ENCODE measurements at regions not wholly inside any gene's neighbourhood (a gene's known extent, or its start where the extent isn't known, plus 50 kb on each side); places are given as distances from the start of the nearest gene placed in this dataset.
A peak's percentile ranks its signal among the peaks of the same experiment; 100 is the strongest.

DNA sequence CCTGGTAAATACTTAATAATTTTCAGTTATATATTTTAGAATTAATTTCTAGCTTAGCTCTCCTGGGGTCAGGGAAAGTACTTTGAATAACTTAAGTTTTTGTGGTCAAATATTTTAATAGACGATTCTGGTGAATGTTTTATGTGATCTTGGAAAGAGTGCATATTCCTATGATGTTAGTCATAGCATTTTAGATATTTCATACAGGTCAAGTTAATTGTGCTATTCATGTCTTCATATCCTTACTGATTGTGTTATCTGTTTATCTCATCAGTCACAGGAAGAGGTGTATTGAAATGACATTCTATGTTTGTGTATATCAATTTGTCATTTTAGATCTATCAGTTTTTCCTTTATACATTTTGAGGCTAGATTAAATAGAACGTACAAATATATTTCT is 576.2 kb downstream of the CPS1 start:
- FAIRE-seq (no peak), DNase-seq (ENCODE audit: low spot score) (peak; percentile 4)

DNA sequence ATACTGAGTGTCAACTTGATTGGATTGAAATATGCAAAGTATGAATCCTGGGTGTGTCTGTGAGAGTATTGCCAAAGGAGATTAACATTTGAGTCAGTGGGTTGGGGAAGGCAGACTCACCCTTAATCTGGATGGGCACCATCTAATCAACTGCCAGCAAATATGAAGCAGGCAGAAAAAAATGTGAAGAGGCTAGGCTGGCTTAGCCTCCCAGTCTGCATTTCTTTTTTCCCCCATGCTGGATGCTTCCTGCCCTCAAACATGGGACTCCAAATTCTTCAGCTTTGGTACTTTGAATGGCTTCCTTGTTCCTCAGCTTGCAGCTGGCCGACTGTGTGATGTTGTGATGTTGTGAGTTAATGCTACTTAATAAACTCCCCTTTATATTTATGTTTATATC is 577.4 kb downstream of the CPS1 start:
- no peak for DNase-seq (ENCODE audit: low spot score)
- no peak for FAIRE-seq

DNA sequence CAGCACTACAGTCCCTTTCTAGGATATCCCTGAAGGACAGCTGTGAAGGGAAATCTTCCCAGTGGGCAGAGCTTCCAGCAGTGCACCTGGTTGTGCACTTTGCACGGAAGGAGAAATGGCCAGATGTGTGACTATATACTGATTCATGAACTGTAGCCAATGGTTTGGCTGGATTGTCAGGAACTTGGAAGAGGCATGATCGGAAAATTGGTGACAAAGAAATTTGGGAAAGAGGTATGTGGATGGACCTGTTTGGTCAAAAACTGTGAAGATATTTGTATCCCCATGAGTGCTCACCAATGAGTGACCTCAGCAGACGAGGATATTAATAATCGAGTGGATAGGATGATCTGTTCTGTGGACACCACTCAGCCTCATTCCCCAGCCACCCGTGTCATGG is 582.2 kb downstream of the CPS1 start:
- DNase-seq (ENCODE audit: low spot score), result no peak
- no peak for FAIRE-seq

DNA sequence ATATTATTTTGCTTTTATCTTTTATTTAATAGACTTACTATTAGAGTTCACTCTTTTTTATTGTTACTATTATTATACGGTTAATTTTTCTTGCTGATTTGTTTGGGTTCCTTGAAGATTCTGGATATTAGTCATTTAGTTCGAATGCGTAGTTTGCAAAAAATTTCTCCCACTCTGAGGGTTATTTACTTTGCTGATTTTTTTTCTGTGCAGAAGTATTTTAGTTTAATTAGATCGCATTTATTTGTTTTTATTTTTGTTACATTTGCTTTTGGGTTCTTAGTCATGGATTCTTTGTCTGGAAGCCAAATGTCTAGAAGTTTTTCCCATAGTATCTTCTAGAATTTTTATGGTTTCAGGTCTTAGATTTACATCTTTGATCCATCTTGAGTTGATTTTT is 585.2 kb downstream of the CPS1 start:
- DNase-seq (ENCODE audit: low spot score), result no peak
- FAIRE-seq, result no peak

DNA sequence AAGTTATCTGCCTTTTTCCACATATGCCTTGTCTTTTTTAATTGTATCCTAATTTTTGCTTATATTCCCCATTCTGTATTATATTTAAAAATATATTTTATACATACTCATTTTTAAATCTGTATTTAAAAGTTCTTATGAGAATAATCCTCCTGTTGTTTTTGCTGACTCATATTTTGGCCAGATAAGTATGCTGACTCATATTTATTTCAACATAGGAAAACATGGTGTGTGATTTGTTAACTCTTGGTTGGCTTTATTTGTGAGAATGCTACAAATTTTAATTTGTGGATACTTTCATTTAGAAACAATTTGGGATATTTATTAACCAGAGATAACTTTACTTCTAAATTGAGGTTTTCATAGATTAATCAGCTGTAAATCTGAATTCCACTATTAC is 587.7 kb downstream of the CPS1 start:
- DNase-seq (ENCODE audit: low spot score) (no peak), FAIRE-seq (no peak)

DNA sequence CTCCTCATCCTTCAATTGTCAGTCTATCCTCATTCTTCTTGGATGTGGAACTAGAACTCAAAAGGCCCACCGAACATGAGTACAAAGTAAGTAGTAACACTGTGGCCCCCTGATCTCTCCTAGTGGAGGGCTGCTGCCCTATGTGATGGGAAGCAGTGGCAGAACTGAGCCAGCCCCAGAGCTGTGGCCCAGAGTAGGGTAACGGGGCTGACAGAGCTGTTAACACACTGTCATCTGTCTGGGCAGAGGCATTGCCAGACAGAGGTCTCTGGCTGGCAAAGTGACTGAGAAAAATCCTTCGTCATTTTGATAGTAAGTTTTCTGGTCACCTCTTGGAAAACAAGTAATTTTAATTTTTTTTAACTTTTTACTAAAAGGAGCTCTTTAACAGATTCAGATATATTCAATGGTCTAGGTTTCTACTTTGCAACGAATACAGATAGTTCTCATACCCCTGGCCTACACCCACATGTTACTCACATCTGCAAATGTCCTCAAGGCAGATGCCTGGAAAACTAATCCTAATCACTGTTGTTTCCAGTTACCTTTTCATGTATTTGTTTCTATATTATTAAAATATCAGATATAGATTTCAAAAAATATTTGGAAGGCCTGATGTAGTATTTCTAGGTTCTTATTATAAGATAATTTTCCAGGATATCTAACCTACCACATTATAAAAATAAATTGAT is 588.7 kb downstream of the CPS1 start:
- DNase-seq (ENCODE audit: low spot score), result no peak
- no peak for FAIRE-seq

DNA sequence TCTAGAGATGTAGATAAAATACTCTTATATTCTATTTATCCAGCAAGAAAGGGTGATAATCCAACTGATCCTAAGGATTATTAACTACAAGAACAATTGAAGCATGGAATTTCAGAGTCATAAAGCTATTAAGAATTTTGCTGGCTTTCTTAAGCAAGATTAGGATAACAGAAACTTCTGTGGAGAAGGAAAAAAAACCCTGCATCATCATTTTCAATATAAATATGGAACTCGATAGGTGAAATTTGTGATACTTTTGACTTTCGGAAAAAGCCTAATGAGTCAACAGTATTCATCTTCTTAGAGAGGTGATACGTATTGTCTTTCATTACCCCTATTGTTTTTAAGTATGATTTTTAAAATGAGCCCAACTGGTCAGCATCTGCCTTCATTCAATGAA is 593.3 kb downstream of the CPS1 start:
- FAIRE-seq (no peak), DNase-seq (ENCODE audit: low spot score) (no peak)

DNA sequence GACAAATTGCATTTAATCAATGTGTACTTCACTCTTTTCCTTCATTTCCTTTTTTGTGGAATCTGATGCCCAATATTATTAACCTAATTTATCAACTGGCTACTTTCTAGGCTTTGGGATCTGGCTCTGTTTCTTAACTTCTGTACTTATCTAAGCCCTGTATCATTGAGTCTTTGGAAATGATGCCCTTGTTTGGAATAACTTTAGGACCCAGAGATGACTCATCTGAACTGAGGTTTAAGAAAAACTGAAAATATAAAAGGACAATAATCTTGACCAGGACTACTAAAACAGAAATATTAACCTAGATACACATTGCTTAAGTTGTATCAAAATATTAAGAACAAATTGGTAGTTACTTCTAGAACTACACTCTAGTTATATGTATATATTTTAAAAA is 600.8 kb downstream of the CPS1 start:
- FAIRE-seq (no peak), DNase-seq (ENCODE audit: low spot score) (no peak)

DNA sequence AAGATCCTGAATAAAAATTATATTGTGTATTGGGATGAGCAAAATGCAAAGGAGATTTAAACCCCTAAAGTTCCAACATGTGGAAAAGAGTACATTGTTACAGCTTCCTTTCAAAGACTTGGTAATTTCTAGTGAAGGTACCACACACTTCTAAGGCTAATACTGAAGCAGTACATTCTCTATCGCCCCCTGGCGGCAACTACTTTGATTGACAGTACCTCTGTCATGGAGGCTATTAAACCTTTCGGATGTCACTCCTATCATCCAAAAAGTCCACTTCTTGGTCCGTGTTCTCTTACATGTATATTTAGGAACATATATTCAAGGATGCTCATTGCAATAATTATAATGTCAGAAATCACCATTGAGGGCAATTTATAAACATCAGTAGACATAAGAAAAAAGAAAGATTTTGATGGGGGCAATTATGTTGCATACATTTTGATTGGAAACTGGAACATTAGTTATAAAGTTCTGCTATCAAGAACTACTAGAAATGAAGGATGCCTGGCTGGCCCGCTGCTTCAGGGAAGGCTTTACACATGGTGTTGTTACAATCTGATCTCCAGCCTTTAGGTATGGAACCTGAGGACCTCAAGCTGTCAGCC is 601.6 kb downstream of the CPS1 start:
- FAIRE-seq (no peak), DNase-seq (ENCODE audit: low spot score) (peak; percentile 25)

DNA sequence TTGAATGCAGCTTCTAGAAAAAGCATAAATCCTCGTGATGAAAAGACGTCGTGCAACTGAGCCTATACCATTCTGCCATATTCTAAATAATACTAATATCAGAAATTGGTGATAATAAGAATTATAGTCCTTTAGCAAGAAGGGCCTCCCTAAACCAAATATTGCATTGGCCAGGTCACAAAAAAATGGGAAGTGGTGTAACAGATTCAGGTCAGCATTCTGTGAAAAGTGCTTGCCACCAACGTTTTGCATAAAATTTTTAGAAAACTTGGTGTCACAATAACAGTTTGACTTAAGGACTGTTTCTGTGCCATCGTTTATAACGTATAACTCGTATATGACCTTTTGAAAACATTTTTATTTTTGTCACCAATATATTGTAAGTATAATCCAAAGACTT is 603.6 kb downstream of the CPS1 start:
- FAIRE-seq, result no peak

DNA sequence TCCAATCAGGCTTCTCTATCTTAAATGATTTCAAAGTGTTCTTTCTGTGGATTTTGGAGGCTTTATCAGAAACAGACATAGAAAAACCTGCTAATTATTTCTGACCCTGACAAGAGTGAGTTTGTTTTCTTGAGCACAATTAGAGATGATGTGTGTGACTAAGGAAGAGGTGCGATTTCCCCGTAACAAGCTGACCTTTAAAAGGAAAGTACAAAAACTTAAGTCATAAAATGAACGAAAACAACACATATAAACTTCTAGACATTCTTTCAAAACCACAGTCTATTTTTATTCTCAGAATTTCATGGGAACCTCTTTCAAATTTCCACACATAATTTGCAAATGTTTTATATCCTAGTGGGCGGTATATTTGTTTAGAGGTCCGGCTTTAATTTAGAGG is 604.8 kb downstream of the CPS1 start:
- DNase-seq (ENCODE audit: low spot score), result no peak
- FAIRE-seq, result no peak

More for the DNA sequence above, 603.6 kb downstream of the CPS1 start:
- no peak for DNase-seq (ENCODE audit: low spot score)

DNA sequence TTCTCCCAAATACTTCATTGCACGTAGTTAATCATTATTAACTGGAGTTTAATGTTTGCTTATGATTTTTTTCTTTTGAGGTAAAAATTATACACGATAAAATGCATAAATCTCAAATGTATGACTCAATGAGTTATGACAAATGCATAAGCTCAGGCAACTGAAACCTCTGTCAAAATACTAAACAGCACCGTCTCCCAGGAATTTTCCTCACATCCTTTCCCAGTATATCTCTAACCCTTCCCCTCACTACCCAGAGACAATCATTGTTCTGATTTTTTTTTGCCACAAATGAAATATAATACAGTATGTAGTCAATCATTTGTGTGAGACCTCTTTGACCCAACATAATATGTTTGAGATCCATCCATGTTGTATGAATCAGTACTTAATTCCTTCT is 606.5 kb downstream of the CPS1 start:
- DNase-seq (ENCODE audit: low spot score) (no peak), FAIRE-seq (no peak)

DNA sequence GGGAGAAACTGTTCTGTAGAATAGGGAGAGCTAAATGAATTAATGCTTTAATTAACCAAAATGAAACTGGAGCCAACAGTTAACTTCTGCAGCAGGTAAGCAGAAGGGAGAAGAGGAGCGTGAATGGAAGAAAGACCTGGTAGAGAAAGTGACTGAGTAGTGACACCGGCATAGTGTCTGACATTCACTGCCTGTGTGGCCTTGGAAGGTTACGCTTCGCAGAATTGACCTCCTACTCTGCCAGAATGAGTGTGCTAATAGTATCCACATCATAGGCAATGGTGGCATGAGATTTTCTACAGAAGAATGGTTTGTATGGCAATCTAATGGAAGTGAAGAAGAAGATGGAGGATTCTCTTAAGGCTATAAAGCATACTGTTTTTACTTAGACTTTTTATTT is 614.4 kb downstream of the CPS1 start:
- DNase-seq (ENCODE audit: low spot score), result no peak
- no peak for FAIRE-seq

DNA sequence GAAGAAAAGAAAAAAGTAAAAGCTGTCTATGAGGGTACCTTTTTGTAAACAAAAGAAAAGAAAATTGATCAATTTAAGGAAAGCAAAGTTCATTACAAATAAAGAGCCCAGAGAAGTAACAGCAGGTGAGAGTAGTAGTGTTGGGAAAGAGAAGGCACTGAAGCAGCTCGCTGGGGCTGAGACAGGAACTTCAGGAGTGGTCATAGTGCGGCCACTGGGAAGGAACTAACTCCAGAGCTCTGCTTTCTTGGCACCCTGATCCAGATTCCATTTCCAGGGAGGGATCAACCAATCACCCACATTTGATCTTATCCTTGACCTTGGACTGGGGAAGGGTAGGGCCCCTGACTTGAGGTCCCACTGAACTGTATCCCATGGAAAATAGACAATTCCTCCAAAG is 617.6 kb downstream of the CPS1 start:
- FAIRE-seq, result no peak
- no peak for DNase-seq (ENCODE audit: low spot score)

DNA sequence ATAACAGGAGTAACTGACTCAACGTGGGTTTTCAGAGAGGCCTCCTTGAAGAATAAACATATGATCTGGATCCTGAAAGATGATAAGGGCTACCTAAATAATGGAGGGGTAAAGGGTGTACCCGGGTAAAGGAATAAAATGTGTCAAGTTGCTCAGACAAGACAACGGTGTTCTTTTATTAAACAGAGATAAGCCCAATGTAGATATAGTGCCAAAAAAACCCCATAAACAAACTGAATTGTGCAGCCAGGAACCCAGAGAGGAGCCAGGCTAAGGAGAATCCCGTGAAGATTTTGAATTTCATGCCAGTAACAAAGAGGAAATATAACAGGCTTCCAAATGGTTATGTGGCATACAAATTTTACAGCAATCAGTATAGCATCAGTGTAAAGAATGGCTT is 618.2 kb downstream of the CPS1 start:
- FAIRE-seq, result no peak
- DNase-seq (ENCODE audit: low spot score), result no peak

DNA sequence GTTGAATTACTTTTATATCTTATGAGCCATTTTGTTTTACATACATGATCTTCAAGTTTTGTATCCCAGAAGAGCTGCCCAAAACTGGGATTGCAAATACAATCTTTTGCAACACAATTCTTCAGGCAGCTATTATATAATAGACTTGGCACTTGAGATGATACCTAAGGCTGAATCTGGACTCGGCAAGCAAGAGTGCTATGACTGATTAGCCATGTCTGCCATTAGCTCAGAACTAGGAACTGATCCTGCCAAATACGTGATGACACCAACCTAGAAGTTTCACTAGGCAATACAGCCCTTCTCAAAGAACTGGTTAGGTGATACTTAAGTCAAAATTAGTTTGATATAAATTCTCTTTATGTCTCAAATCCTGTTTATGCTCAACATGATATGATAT is 619.6 kb downstream of the CPS1 start:
- no peak for DNase-seq (ENCODE audit: low spot score)
- FAIRE-seq, result no peak

DNA sequence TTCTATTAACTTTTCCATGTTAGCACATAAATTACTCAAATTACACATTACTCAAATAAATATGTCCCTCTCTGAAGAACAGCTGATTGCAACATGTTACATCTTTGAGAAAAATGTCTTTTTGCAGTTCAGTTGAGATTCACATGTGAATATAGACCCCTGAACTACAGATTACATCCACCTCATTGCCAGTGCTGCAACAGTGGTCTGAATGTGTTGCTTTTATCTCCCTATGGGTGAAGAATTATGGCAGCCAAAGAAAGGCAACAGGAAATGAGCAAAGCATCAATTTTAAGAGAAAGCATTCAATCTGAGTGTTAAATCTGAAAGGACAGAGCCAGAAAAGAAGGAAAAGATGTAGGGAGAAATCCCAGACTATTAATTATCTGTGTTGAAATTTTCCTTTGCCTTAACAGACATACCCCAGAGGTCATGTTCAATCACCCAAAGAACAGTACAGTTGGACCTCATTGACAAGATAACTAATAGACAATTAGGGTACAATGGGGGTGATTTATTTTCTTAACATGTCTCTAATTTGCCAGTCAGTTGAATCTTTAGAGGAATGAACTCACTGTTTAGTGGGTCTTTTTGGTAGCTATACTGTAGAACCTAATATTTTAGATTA is 620.2 kb downstream of the CPS1 start:
- DNase-seq (ENCODE audit: low spot score), result no peak
- FAIRE-seq, result no peak

DNA sequence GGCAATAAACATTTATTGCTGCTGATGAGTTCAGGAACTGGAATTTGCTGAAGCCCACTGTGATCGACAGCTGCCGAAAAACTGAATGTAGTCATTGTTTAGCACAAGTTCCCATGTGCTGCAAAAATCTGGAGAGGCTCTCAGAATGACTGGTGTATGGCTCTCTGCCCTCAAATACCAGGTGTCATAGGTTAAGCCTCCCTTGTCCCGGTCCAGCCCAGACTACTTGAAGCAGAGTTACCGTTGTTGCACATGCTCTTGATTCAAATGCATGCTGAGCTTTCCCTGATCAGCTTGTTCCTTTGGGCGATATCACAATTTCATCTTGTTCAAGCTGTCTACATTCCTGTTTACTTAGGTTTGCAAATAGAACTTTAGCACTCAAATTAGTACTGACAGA is 625.2 kb downstream of the CPS1 start:
- FAIRE-seq, result no peak
- peak; percentile 15 for DNase-seq (ENCODE audit: low spot score)

DNA sequence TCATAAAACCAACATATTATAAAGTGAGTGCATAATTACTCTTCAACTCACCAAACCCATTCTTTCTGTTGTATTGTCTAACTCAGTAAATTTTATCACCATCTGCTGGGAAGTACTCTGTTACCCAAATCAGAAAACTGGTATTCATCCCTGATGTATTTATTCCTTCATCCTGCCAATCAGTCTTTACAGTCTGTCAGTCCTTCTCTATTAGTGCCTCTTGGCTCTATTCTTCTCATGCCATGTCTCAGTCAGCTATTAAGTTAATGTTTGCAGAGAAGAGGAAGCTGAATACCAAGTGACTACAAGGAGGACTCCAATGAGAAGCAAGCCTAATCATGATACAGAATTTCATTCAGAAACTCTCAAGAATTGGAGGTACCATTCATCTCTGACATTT is 631.2 kb downstream of the CPS1 start:
- FAIRE-seq, result no peak

DNA sequence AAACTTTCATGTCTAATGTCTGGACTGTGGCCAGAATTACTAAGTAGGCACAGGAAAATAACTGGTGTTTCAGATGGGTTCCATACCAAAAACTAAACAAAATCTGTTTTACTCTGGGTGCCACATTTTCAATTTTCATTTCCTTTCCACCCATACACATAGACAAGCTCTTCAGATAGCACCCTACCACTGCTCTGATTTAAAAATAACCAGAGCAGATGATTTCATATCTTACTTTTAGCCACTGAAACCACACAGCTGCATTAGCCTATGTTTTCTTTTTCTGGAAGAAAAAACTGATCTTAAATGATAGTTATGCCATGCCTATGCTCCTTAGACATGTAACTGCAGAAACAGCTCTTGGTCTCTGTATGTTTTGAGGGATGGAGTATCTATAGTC is 647.6 kb downstream of the CPS1 start:
- FAIRE-seq (no peak), DNase-seq (ENCODE audit: low spot score) (no peak)

More for the DNA sequence above, 631.2 kb downstream of the CPS1 start:
- no peak for DNase-seq (ENCODE audit: low spot score)

DNA sequence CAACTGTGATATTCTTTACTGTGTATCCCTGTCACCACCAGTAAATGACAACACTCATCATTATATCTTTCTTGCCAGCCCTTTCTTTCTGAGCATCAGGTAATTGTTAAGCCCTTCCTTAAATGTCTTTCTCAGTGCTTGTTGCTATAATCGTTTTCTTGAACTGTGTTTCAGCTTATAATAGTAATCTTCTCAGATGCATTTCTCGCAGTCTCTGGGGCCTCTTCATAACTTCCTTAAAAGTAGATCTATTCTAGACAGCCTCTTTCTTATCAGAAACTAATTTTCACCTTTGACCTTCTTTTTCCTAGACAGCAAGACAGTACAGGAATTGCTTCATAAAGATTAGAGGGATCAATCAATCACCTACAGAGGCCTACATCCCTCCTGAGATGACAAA is 648.1 kb downstream of the CPS1 start:
- DNase-seq (ENCODE audit: low spot score), result no peak
- FAIRE-seq, result no peak

DNA sequence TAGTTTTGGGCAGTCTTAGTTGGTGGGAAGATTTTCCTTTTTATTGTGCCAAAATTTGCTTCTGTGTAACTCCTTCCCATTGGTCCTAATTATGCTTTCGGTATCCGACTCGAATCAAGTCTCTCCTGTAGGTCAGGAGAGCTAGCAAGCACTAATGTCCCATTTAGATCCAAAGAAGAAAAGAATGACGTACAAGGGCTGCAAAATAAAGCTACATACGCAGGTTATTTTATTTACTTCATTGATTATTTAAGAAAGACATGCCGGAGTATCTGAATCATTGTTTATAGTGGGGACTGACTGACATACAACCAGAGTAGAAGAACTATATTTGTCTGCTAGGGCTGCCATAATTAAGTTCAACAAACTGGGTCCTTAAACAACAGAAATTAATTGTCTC is 648.5 kb downstream of the CPS1 start:
- FAIRE-seq, result no peak
- DNase-seq (ENCODE audit: low spot score), result no peak

DNA sequence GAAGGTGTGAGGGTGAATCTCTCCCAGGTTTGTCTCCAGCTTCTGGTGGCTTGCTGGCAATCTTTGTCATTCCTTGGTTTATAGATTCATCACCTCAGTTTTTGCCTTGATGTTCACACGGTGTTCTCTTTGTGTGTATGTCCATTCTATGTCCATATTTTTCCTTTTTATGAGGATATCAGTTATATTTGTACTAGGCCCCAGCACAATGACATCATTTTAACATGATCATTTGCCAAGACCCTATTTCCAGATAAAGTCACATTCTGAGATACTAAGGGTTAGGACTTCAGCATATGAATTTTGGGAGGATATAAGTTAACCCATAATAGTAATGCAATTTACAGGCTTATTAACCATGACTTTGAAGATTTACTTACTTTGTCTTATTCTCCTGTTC is 649.0 kb downstream of the CPS1 start:
- FAIRE-seq, result no peak
- no peak for DNase-seq (ENCODE audit: low spot score)

All from urothelium cell line (cell line).